HepG2 (cell line): ENCODE measurements at regions not wholly inside any gene's neighbourhood (a gene's known extent, or its start where the extent isn't known, plus 50 kb on each side); places are given as distances from the start of the nearest gene placed in this dataset.

ENCODE experiments used
- ATAC-seq: fragments of 200-7000 bp; cut with Tn5 transposase; 3 replicates; pipeline ENCODE4 v1.9.1; 2020; ENCODE audit warnings: mild to moderate bottlenecking, moderate library complexity
- BruUV-seq: library from RNA; stranded (reverse); fragments of 400-500 nt; replicated peaks from 2 replicates; lab custom pipeline; 2021; lab: Mats Ljungman, UMichigan
- CTCF ChIA-PET: fragments of 300-600 bp; formaldehyde crosslinking; extraction: SDS; loops from one replicate; lab custom pipeline; 2021; ENCODE audit warnings: low total read pairs, inconsistent platforms, low intra/inter-chr PET ratio; lab: Yijun Ruan, JAX
- POLR2A ChIA-PET: fragments of 350-600 bp; sonication (Branson Sonifier 250); formaldehyde crosslinking; loops from one replicate; lab custom pipeline; 2020; ENCODE audit warnings: antibody characterized with exemption, inconsistent platforms; lab: Yijun Ruan, JAX
- DNase-seq: peaks from one replicate; pipeline ENCODE4 v3.0.0-alpha.2; 2015; ENCODE audit warnings: low spot score
- FAIRE-seq: peaks from 3 replicates; lab custom pipeline; 2011; peaks lifted over from hg19 to GRCh38; lab: Jason Lieb, UNC
- H2AFZ ChIP-seq: one replicate; pipeline ENCODE4 v1.6.1; 2011; ENCODE audit warnings: low read length, inconsistent platforms
- H3K27ac ChIP-seq: fragments of 300-600 bp; 3 replicates; pipeline ENCODE4 v1.8.0; 2011; ENCODE audit warnings: mixed run types, mild to moderate bottlenecking, mixed read lengths, low read length, inconsistent platforms; ENCODE audit not compliant: insufficient read depth; ENCODE audit errors: extremely low read length
- H3K27me3 ChIP-seq, 2 experiments: fragments of 200-600 bp in 1 of 2; 2 replicates in 1 of 2; 3 replicates in 1 of 2; pipeline versions ENCODE4 v1.6.0 to v1.8.0; 2011; ENCODE audit warnings: low read length in 2 of 2, mild to moderate bottlenecking in 2 of 2, moderate library complexity in 2 of 2, inconsistent platforms in 1 of 2; ENCODE audit not compliant: insufficient read depth in 2 of 2, control insufficient read depth in 1 of 2
- H3K36me3 ChIP-seq, 2 experiments: fragments of 200-600 bp in 1 of 2; replicated peaks in 1 of 2; 2 replicates in 1 of 2; 3 replicates in 1 of 2; pipeline versions ENCODE4 v1.5.1 to v1.8.0; 2011; ENCODE audit warnings: low read length in 2 of 2, inconsistent platforms in 1 of 2; ENCODE audit not compliant: insufficient read depth in 2 of 2, control insufficient read depth in 1 of 2
- H3K4me1 ChIP-seq: 2 replicates; pipeline ENCODE4 v1.5.1; 2012; ENCODE audit warnings: low read length, inconsistent platforms; ENCODE audit not compliant: insufficient read depth
- H3K4me2 ChIP-seq: 2 replicates; pipeline ENCODE4 v1.6.0; 2011; ENCODE audit warnings: low read depth, low read length, inconsistent platforms
- H3K4me3 ChIP-seq, 3 experiments: fragments of 200-600 bp in 1 of 3; sonication (generic), shearing (Covaris generic) in 1 of 3; replicated peaks in 1 of 3; 2 replicates each; pipeline ENCODE4 v1.5.1; 2011 to 2016; ENCODE audit warnings: low read length in 3 of 3, inconsistent platforms in 2 of 3, low read depth in 2 of 3, mild to moderate bottlenecking in 2 of 3, control low read depth in 1 of 3, mixed read lengths in 1 of 3; ENCODE audit not compliant: insufficient read depth in 1 of 3
- H3K79me2 ChIP-seq: one replicate; pipeline ENCODE4 v1.6.1; 2011; ENCODE audit warnings: low read length, inconsistent platforms; ENCODE audit not compliant: insufficient read depth
- H3K9ac ChIP-seq: 2 replicates; pipeline ENCODE4 v1.6.0; 2011; ENCODE audit warnings: mild to moderate bottlenecking, low read depth, low read length, inconsistent platforms; ENCODE audit not compliant: insufficient read depth
- H3K9me3 ChIP-seq: 2 replicates; pipeline ENCODE4 v1.5.1; 2012; ENCODE audit warnings: mild to moderate bottlenecking, low read length
- H4K20me1 ChIP-seq: 2 replicates; pipeline ENCODE4 v1.6.0; 2011; ENCODE audit warnings: inconsistent platforms, mild to moderate bottlenecking, low read length, moderate library complexity; ENCODE audit not compliant: insufficient read depth
- AGO1 ChIP-seq: fragments of 200-400 bp; formaldehyde crosslinking; IDR thresholded peaks from 2 replicates; pipeline ENCODE4 v1.6.1; 2017; ENCODE audit warnings: mild to moderate bottlenecking, low read depth, low read length, moderate library complexity; ENCODE audit not compliant: poor library complexity, severe bottlenecking
- ATM ChIP-seq: fragments of 450-650 bp; IDR thresholded peaks from 2 replicates; pipeline ENCODE4 v1.7.1; 2017; ENCODE audit warnings: mild to moderate bottlenecking, borderline replicate concordance
- CEBPB ChIP-seq: IDR thresholded peaks from 2 replicates; pipeline ENCODE4 v1.6.1; 2011; ENCODE audit warnings: low read depth, low read length, improper control_type of control experiment, borderline replicate concordance
- EEA1 ChIP-seq: sonication (generic); formaldehyde crosslinking; IDR thresholded peaks from 2 replicates; pipeline ENCODE4 v1.5.1; 2020; ENCODE audit warnings: mild to moderate bottlenecking, missing genetic modification reagents, borderline replicate concordance
- FOSL1 ChIP-seq: sonication (generic); formaldehyde crosslinking; IDR thresholded peaks from 2 replicates; pipeline ENCODE4 v1.9.0; 2021; ENCODE audit warnings: missing genetic modification reagents, borderline replicate concordance
- GRHL1 ChIP-seq: sonication (generic); formaldehyde crosslinking; conservative IDR thresholded peaks from 2 replicates; pipeline ENCODE4 v1.8.0; 2022; ENCODE audit warnings: missing genetic modification reagents
- RBM22 ChIP-seq: fragments of 200-400 bp; formaldehyde crosslinking; optimal IDR thresholded peaks from 2 replicates; pipeline ENCODE3; 2017; ENCODE audit warnings: mild to moderate bottlenecking, low read length, moderate library complexity
- ZBTB1 ChIP-seq: sonication (generic); formaldehyde crosslinking; IDR thresholded peaks from 2 replicates; pipeline ENCODE4 v1.4.0; 2020; ENCODE audit warnings: missing genetic modification reagents, borderline replicate concordance
- ZGPAT ChIP-seq: IDR thresholded peaks from 2 replicates; pipeline ENCODE4 v1.6.1; 2016; ENCODE audit warnings: mild to moderate bottlenecking
- ZNF260 ChIP-seq: sonication (generic); formaldehyde crosslinking; IDR thresholded peaks from 2 replicates; pipeline ENCODE4 v1.4.0; 2020; ENCODE audit warnings: missing genetic modification reagents, low read depth, mild to moderate bottlenecking, borderline replicate concordance
- ZNF446 ChIP-seq: sonication (generic); formaldehyde crosslinking; IDR thresholded peaks from 2 replicates; pipeline ENCODE4 v1.5.0; 2020; ENCODE audit warnings: mild to moderate bottlenecking, missing genetic modification reagents
- ZNF576 ChIP-seq: sonication (generic); formaldehyde crosslinking; IDR thresholded peaks from 2 replicates; pipeline ENCODE4 v1.4.0; 2020; ENCODE audit warnings: mild to moderate bottlenecking, missing genetic modification reagents
- ZNF589 ChIP-seq: sonication (generic); formaldehyde crosslinking; conservative IDR thresholded peaks from 2 replicates; pipeline ENCODE4 v1.8.0; 2022; ENCODE audit warnings: mild to moderate bottlenecking, moderate library complexity, missing genetic modification reagents
- ZNF619 ChIP-seq: sonication (generic); formaldehyde crosslinking; IDR thresholded peaks from 2 replicates; pipeline ENCODE4 v1.4.0; 2020; ENCODE audit warnings: mild to moderate bottlenecking, missing genetic modification reagents
- ZNF644 ChIP-seq: IDR thresholded peaks from 2 replicates; pipeline ENCODE4 v1.6.1; 2016; ENCODE audit warnings: low read depth
- ZNF7 ChIP-seq: IDR thresholded peaks from 2 replicates; pipeline ENCODE4 v1.6.1; 2016; ENCODE audit warnings: missing biosample characterization, missing genetic modification reagents
- WGBS: methylation state at CpG from one replicate; pipeline ENCODE4 v1.1.6; 2017; ENCODE audit warnings: low lambda C conversion rate; 5-methylcytosine and 5-hydroxymethylcytosine counted together
- in situ Hi-C: cut with HindIII; loops from 2 replicates; pipeline ENCODE4 v1.10.0; 2017; ENCODE audit warnings: low pct_unique_long_range_greater_than_20kb; ENCODE audit not compliant: extremely low pct_ligation_motif_present
- intact Hi-C: fragments of 100-400 bp; cut with micrococcal nuclease; formaldehyde crosslinking; loops from one replicate; pipeline ENCODE4 v1.10.0; 2022; ENCODE audit not compliant: unreplicated experiment

- no peak for TF ChIP-seq ZGPAT (CRISPR knock-in tag)
- no peak for TF ChIP-seq ZNF260 (CRISPR knock-in tag)
- no peak for TF ChIP-seq ZNF644
- no peak for TF ChIP-seq ZNF446 (CRISPR knock-in tag)
- no peak for TF ChIP-seq GRHL1 (CRISPR knock-in tag)
- no peak for TF ChIP-seq EEA1 (CRISPR knock-in tag)
- TF ChIP-seq CEBPB = no peak
- no peak for TF ChIP-seq ZNF619 (CRISPR knock-in tag)
- no peak for TF ChIP-seq ZBTB1 (CRISPR knock-in tag)
- TF ChIP-seq ZNF7 (CRISPR knock-in tag) = no peak
Measured at GRCh38 chr7:12865593-12865992, 178.2 kb downstream of the ARL4A start (continued).

- H3K79me2 ChIP-seq = no peaks in the 10 kb centered on the region
- H3K27ac ChIP-seq = no peak overlapping the region
- 69% methylated on average over 4 of the region's 4 CpGs for WGBS
- no peaks in the 10 kb centered on the region for H4K20me1 ChIP-seq
- H3K4me1 ChIP-seq = no peaks in the 10 kb centered on the region
- POLR2A ChIA-PET = no interaction called here
- no peak for DNase-seq
- intact Hi-C loops (no loop called here), in situ Hi-C loops (no loop called here)
- no peaks in the 10 kb centered on the region for H3K27me3 ChIP-seq
- CTCF ChIA-PET = no interaction called here
- TF ChIP-seq FOSL1 (CRISPR knock-in tag) (no peak), ZNF576 (CRISPR knock-in tag) (no peak), ZNF589 (CRISPR knock-in tag) (no peak), RBM22 (no peak), AGO1 (no peak), ATM (no peak)
- no peak for FAIRE-seq
- H3K36me3 ChIP-seq = no peaks in the 10 kb centered on the region
- BruUV-seq = no TSS peak
- H3K9ac ChIP-seq = no peak overlapping the region
- ATAC-seq = no peak
- no peak overlapping the region for H3K4me3 ChIP-seq
- H3K9me3 ChIP-seq = no peaks in the 10 kb centered on the region
- H2AFZ ChIP-seq = no peak overlapping the region
- no peak overlapping the region for H3K4me2 ChIP-seq
Measured at GRCh38 chr7:12866207-12866606, 178.8 kb downstream of the ARL4A start.
